ENCODE measurements at regions not wholly inside any gene's neighbourhood (a gene's known extent, or its start where the extent isn't known, plus 50 kb on each side); places are given as distances from the start of the nearest gene placed in this dataset.

DNA sequence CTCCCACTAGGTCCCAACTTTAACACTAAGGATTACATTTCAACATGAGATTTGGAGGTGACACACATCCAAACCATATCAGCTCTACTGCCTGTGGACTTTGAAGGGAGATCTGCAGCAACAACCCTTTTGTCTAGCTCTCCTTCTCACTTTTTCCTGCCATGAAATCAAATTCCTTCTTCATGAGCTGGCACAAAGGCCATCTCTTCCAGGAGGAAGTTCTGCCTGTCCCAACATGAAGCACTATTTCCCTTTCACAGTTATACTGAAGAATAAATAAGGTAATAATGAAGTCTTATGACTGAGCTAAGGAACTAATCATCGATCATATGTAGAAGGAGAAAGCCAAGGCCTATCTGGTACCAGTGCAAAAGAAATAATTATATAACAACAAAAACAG is 253.5 kb upstream of the TENM4 start:
- Histone ChIP-seq H3K27ac (peak overlapping the region in 1 of 4 donors; percentile 17), H3K4me1 (peaks cover 0 to 22% (median 4%) of the 10 kb centered on the region in 3 donors), H3K36me3 (no peaks in the 10 kb centered on the region), H3K9me3 (no peaks in the 10 kb centered on the region), H3K27me3 (no peaks in the 10 kb centered on the region), H3K4me3 (no peak overlapping the region)
- intact Hi-C loops (cut with DNase I), result no loop called here
- TF ChIP-seq POLR2A (IDR thresholded peaks at IDR 0.05), result no peak
- WGBS, 2 donors, result 47% methylated on average over 1 of the region's 1 CpG
- no peak for DNase-seq

DNA sequence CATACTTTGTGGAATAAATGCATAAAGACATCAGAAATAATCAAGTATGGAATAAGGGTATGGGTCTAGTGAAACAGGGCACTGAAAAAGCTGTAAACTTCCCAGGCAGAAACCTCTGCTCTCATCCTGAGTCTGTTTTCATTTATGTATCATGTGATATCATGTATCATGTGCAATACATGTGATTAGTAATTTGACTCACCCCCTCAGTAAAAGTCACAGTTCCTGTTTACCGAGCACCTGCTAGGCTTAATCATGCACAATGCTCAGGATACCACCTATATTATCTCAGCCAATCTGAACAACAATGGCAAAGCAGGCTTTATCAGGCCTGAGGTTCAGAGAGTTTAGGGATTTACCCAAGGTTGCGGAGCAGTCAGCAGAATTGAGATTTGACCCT is 250.6 kb upstream of the TENM4 start:
- Histone ChIP-seq H3K36me3 (no peaks in the 10 kb centered on the region), H3K4me3 (no peak overlapping the region), H3K27ac (no peak overlapping the region), H3K9me3 (no peaks in the 10 kb centered on the region), H3K4me1 (peaks cover 0 to 32% (median 4%) of the 10 kb centered on the region in 3 donors), H3K27me3 (no peaks in the 10 kb centered on the region)
- WGBS, 2 donors, result 54 to 68% methylated on average over 2 of the region's 2 CpGs
- intact Hi-C loops (cut with DNase I), result no loop called here
- no peak for TF ChIP-seq POLR2A (IDR thresholded peaks at IDR 0.05)
- TF ChIP-seq, protein P1, sequence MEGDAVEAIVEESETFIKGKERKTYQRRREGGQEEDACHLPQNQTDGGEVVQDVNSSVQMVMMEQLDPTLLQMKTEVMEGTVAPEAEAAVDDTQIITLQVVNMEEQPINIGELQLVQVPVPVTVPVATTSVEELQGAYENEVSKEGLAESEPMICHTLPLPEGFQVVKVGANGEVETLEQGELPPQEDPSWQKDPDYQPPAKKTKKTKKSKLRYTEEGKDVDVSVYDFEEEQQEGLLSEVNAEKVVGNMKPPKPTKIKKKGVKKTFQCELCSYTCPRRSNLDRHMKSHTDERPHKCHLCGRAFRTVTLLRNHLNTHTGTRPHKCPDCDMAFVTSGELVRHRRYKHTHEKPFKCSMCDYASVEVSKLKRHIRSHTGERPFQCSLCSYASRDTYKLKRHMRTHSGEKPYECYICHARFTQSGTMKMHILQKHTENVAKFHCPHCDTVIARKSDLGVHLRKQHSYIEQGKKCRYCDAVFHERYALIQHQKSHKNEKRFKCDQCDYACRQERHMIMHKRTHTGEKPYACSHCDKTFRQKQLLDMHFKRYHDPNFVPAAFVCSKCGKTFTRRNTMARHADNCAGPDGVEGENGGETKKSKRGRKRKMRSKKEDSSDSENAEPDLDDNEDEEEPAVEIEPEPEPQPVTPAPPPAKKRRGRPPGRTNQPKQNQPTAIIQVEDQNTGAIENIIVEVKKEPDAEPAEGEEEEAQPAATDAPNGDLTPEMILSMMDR (IDR thresholded peaks at IDR 0.05), result no peak
- no peak for DNase-seq

DNA sequence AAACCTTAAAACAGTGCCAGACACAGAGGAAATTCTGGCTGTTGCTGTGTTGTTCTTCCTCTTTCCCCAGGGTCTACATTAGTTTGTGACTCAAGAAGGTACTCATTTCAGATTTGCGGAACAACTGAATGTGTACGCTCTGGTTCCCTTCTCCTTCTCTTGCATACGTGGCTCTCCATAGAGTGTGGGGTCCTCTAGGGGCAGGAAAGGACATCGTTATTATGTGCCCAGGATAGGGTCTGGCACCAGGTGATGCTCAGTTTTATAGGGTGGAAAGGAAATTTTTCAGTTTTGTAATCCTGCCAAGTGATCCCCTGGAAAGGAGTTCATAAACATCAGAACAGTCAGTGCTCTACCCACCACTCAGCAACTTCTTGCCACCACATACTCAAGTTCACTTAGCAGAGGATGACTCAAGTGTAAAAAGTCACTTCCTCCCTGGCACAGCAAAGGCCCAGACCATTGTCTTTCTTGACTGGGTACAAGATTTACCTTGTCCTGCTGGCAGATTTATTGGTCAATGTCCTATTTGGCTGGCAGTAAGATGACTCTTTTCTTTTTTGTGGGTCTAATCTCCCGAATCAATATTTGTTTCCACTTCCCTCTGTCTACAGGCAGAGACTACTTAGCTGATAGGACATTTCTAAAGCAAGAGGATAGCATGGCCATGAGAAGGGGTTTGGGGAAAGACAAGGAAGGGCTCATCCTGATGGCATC is 246.0 kb upstream of the TENM4 start:
- intact Hi-C loops (cut with DNase I), result no loop called here
- DNase-seq, result no peak
- Histone ChIP-seq H3K9me3 (no peaks in the 10 kb centered on the region), H3K4me1 (peaks cover 0 to 20% (median 0%) of the 10 kb centered on the region in 3 donors), H3K27me3 (no peaks in the 10 kb centered on the region), H3K36me3 (no peaks in the 10 kb centered on the region), H3K4me3 (no peak overlapping the region), H3K27ac (no peak overlapping the region)
- WGBS, 2 donors, result 75 to 78% methylated on average over 4 to 5 of the region's 5 CpGs
- no peak for TF ChIP-seq POLR2A (IDR thresholded peaks at IDR 0.05)
- TF ChIP-seq, protein P1 (IDR thresholded peaks at IDR 0.05), result no peak

DNA sequence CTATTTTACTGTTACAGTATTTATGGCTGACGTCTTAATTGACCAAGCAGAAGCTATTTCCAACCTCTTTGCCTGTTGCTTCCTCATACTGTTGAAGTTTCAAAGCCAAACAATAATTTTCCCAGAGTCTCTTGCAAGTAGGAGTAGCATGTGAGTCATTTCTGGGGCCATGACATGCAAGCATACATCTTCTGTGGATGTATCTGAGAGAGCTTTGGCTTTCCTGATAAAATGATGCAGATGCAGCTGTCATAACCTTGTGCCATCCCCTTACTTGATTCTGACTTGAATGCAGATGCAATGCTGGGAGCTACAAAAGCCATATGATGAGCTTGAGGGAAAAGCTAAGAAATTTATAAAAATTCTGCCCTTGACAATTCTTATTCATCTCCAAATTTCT is 243.1 kb upstream of the TENM4 start:
- Histone ChIP-seq H3K27me3 (peaks cover 0 to 15% (median 0%) of the 10 kb centered on the region in 4 donors), H3K27ac (no peak overlapping the region), H3K4me3 (no peak overlapping the region), H3K9me3 (no peaks in the 10 kb centered on the region), H3K36me3 (no peaks in the 10 kb centered on the region), H3K4me1 (peaks cover 0 to 19% (median 0%) of the 10 kb centered on the region in 3 donors)
- TF ChIP-seq, protein P1 (IDR thresholded peaks at IDR 0.05), result no peak
- no peak for TF ChIP-seq POLR2A (IDR thresholded peaks at IDR 0.05)
- no peak for DNase-seq
- 70 to 71% methylated on average over 1 of the region's 1 CpG for WGBS, 2 donors
- intact Hi-C loops (cut with DNase I), result no loop called here

DNA sequence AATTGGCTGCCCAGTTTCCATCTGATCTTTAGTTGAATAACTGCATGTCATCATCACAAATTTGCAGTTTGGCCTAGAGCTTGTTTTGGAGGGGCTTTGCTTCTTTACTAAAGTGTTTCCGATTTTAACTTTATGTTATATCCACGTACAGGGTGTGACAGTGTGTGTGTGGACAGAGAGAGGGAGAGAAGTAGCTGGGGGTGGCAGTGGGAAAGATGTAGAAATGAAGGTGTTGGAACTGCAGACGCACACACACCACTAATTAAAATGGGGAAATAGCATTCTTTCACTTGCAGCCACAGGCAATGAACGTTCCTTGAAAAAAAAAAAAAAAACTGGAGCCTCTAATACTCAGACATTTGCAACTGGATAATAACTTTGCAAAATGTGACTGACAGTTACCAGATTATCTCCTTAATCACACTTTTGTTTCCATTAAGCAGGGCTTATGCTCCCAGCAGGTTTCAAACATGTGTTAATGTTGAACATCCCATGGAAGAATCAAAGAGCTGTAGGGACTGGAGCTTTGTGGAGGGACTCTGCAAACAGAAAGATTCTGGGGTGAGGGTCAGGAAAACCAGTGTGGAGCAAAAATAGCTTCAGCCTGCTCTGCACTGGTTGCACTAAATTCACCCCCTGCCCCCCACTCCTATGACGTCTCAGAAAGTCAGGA is 238.1 kb upstream of the TENM4 start:
- no peaks in the 10 kb centered on the region for H3K9me3 ChIP-seq
- H3K27me3 ChIP-seq, result peaks cover 0 to 15% (median 0%) of the 10 kb centered on the region in 4 donors
- no peak overlapping the region for H3K4me3 ChIP-seq
- no peak overlapping the region for H3K27ac ChIP-seq
- TF ChIP-seq, protein P1 (IDR thresholded peaks at IDR 0.05), result no peak
- no peak for TF ChIP-seq POLR2A (IDR thresholded peaks at IDR 0.05)
- peaks cover 0 to 43% (median 0%) of the 10 kb centered on the region in 3 donors for H3K4me1 ChIP-seq
- intact Hi-C loops (cut with DNase I), result no loop called here
- 22 to 33% methylated on average over 4 to 5 of the region's 5 CpGs for WGBS, 2 donors
- DNase-seq, result no peak
- no peaks in the 10 kb centered on the region for H3K36me3 ChIP-seq
